ENCODE measurements at regions not wholly inside any gene's neighbourhood (a gene's known extent, or its start where the extent isn't known, plus 50 kb on each side); places are given as distances from the start of the nearest gene placed in this dataset.

DNA sequence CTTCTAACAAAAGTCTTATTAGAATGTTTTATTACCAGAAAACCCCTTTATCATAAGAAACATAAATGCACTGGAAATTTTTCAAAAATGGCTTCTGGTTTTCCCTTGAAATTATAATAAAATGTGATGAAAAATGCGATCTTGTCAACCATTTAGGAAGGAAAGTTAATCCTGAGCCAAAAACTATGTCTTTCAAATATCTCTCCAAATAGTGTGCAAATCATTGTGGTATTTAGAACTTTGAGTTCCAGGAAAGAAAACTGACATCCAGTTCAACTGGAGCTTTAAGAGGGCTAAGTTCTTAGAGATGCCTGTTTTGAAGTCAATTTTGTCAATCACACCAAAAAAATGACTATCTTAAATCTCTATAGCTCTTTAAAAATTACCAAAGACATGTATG is 425.4 kb downstream of the DNAH5 start:
- Histone ChIP-seq H3K4me1 (no peaks in the 10 kb centered on the region), H3K27ac (no peak overlapping the region), H3K4me3 (no peak overlapping the region), H3K36me3 (no peaks in the 10 kb centered on the region), H3K27me3 (no peaks in the 10 kb centered on the region), H3K9me3 (no peaks in the 10 kb centered on the region)
- 68% methylated on average over 1 of the region's 1 CpG for WGBS
- TF ChIP-seq EP300 (IDR thresholded peaks at IDR 0.05), result no peak
- no peak for TF ChIP-seq POLR2AphosphoS5 (IDR thresholded peaks at IDR 0.05)
- TF ChIP-seq, protein P1, sequence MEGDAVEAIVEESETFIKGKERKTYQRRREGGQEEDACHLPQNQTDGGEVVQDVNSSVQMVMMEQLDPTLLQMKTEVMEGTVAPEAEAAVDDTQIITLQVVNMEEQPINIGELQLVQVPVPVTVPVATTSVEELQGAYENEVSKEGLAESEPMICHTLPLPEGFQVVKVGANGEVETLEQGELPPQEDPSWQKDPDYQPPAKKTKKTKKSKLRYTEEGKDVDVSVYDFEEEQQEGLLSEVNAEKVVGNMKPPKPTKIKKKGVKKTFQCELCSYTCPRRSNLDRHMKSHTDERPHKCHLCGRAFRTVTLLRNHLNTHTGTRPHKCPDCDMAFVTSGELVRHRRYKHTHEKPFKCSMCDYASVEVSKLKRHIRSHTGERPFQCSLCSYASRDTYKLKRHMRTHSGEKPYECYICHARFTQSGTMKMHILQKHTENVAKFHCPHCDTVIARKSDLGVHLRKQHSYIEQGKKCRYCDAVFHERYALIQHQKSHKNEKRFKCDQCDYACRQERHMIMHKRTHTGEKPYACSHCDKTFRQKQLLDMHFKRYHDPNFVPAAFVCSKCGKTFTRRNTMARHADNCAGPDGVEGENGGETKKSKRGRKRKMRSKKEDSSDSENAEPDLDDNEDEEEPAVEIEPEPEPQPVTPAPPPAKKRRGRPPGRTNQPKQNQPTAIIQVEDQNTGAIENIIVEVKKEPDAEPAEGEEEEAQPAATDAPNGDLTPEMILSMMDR (IDR thresholded peaks at IDR 0.05), result no peak
- no peak for TF ChIP-seq POLR2A (IDR thresholded peaks at IDR 0.05)
- DNase-seq (ENCODE audit: low spot score in 2 of 2), result no peak

DNA sequence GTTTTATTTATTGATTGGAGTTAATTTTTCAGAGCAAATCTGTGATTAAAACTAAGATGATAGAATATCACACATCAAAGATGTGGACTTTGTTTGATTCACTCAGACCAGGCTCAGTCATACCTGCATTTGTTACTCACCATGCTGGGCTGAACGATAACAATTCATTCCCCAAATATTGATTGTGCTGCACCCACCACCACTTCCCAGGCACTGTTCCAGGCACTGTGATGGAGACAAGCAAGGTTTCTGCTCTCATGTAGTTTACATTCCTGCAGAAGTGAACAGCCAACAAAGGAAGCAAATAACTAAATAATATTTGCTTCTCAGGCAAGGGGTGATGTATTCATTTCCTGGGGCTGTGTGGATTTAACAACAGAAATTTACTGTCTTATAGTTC is 428.3 kb downstream of the DNAH5 start:
- no peak overlapping the region for H3K27ac ChIP-seq
- no peaks in the 10 kb centered on the region for H3K27me3 ChIP-seq
- H3K4me1 ChIP-seq, result no peaks in the 10 kb centered on the region
- DNase-seq (ENCODE audit: low spot score in 2 of 2), result no peak
- H3K36me3 ChIP-seq, result no peaks in the 10 kb centered on the region
- WGBS, result 90% methylated on average over 1 of the region's 1 CpG
- TF ChIP-seq, protein P1 (IDR thresholded peaks at IDR 0.05), result no peak
- TF ChIP-seq POLR2A (IDR thresholded peaks at IDR 0.05) (no peak), EP300 (IDR thresholded peaks at IDR 0.05) (no peak), POLR2AphosphoS5 (IDR thresholded peaks at IDR 0.05) (no peak)
- H3K4me3 ChIP-seq, result no peak overlapping the region
- no peaks in the 10 kb centered on the region for H3K9me3 ChIP-seq

DNA sequence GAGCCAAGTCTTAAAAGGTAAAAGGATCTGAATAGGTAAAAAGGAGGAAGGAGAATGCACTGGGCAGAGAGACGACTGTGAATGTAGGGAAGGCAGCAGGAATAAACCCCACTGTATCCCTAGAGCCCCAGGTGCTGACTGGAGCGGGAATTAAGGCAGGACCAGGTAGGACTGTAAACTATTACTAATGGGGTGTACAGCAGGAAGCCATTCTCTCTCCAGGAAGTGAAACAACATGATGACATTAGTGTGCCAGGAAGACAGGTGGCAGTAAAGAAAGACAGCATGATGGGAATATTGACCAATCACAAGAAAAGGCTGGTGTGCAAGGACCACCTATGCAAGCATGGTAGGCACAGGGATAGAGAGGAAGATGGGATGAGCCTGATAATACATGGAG is 433.0 kb downstream of the DNAH5 start:
- H3K27me3 ChIP-seq, result no peaks in the 10 kb centered on the region
- 63% methylated on average over 2 of the region's 2 CpGs for WGBS
- TF ChIP-seq EP300 (IDR thresholded peaks at IDR 0.05), result no peak
- TF ChIP-seq POLR2AphosphoS5 (IDR thresholded peaks at IDR 0.05), result no peak
- no peak for TF ChIP-seq POLR2A (IDR thresholded peaks at IDR 0.05)
- TF ChIP-seq, protein P1 (IDR thresholded peaks at IDR 0.05), result no peak
- H3K4me3 ChIP-seq, result no peak overlapping the region
- H3K27ac ChIP-seq, result no peak overlapping the region
- no peaks in the 10 kb centered on the region for H3K36me3 ChIP-seq
- no peaks in the 10 kb centered on the region for H3K4me1 ChIP-seq
- no peaks in the 10 kb centered on the region for H3K9me3 ChIP-seq
- no peak for DNase-seq (ENCODE audit: low spot score in 2 of 2)

DNA sequence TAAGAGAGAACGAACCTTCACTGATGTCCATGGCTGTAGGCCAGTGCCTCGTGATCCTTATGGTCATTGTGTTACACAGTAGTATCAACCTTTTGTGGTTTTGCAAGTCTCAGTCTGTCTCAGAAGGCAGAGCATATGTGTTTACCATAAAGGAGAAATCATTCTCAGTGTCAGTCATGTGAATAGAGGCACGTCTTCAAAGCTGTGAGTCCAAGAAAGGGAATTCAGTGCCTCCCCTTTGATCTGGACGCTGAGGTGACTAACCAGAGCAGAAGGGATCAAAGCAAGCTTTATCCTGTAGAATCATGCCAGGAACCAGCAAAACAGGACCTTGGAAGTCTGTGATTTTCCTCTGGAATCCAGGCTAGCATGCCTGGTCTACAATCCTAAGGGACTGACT is 433.9 kb downstream of the DNAH5 start:
- Histone ChIP-seq H3K27me3 (no peaks in the 10 kb centered on the region), H3K27ac (no peak overlapping the region), H3K4me3 (no peak overlapping the region), H3K4me1 (no peaks in the 10 kb centered on the region), H3K9me3 (no peaks in the 10 kb centered on the region), H3K36me3 (no peaks in the 10 kb centered on the region)
- TF ChIP-seq EP300 (IDR thresholded peaks at IDR 0.05), result no peak
- no peak for TF ChIP-seq POLR2AphosphoS5 (IDR thresholded peaks at IDR 0.05)
- TF ChIP-seq, protein P1 (IDR thresholded peaks at IDR 0.05), result no peak
- TF ChIP-seq POLR2A (IDR thresholded peaks at IDR 0.05), result no peak
- WGBS, result 45% methylated on average over 4 of the region's 4 CpGs
- no peak for DNase-seq (ENCODE audit: low spot score in 2 of 2)

DNA sequence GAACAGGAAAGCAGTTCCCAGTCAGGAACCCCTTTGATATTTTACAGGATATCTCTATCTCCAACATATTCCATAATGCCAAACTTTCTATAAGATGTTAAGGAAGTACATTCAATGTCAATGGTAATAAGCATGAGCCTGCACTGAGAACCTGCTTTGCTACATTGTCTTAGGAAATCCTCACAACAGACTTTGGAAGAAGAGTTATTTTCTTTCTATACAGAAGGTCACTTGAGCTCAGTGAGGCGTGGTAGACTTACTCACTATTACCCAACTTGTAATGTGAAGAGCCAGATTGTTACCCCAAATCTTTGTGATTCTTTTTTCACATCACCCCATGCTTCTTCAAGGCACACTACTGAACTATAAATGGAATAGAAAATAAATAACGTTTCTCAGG is 435.9 kb downstream of the DNAH5 start:
- H3K27me3 ChIP-seq, result no peaks in the 10 kb centered on the region
- H3K27ac ChIP-seq, result no peak overlapping the region
- TF ChIP-seq POLR2A (IDR thresholded peaks at IDR 0.05) (no peak), POLR2AphosphoS5 (IDR thresholded peaks at IDR 0.05) (no peak), EP300 (IDR thresholded peaks at IDR 0.05) (no peak)
- TF ChIP-seq, protein P1 (IDR thresholded peaks at IDR 0.05), result no peak
- DNase-seq (ENCODE audit: low spot score in 2 of 2), result no peak
- 54% methylated on average over 2 of the region's 2 CpGs for WGBS
- no peaks in the 10 kb centered on the region for H3K4me1 ChIP-seq
- H3K4me3 ChIP-seq, result no peak overlapping the region
- H3K36me3 ChIP-seq, result no peaks in the 10 kb centered on the region
- no peaks in the 10 kb centered on the region for H3K9me3 ChIP-seq
